Activated CD4-positive, alpha-beta memory T cell treated with anti-CD3 and anti-CD28 coated beads, Interleukin-2, amount 10 ng/mL, durations not matched to agents 7 days and 5 days (primary cell): ENCODE measurements at regions not wholly inside any gene's neighbourhood (a gene's known extent, or its start where the extent isn't known, plus 50 kb on each side); places are given as distances from the start of the nearest gene placed in this dataset.

Experiments
- CTCF ChIA-PET: fragments of 350-600 bp; sonication (Branson Sonifier 250); formaldehyde crosslinking; loops from one replicate; lab custom pipeline; 2021; ENCODE audit warnings: antibody characterized with exemption, inconsistent platforms; lab: Charles Lee
- POLR2A ChIA-PET: fragments of 350-600 bp; sonication (Branson Sonifier 250); formaldehyde crosslinking; loops from one replicate; lab custom pipeline; 2021; ENCODE audit warnings: antibody characterized with exemption; lab: Charles Lee
- DNase-seq: peaks from one replicate; pipeline ENCODE4 v3.0.0-alpha.2; 2020
- H3K27ac Mint-ChIP-seq: one replicate; pipeline ENCODE4 v1.8.0; 2021; ENCODE audit warnings: mild to moderate bottlenecking, mixed read lengths
- H3K27me3 Mint-ChIP-seq: one replicate; pipeline ENCODE4 v1.8.0; 2021; ENCODE audit warnings: mixed read lengths
- H3K36me3 Mint-ChIP-seq: one replicate; pipeline ENCODE4 v1.8.0; 2021; ENCODE audit warnings: low read depth, mixed read lengths
- H3K4me1 Mint-ChIP-seq: one replicate; pipeline ENCODE4 v1.8.0; 2021; ENCODE audit warnings: mixed read lengths
- H3K4me3 Mint-ChIP-seq: one replicate; pipeline ENCODE4 v1.8.0; 2021; ENCODE audit warnings: mild to moderate bottlenecking, mixed read lengths
- H3K9me3 Mint-ChIP-seq: one replicate; pipeline ENCODE4 v1.8.0; 2021; ENCODE audit warnings: mixed read lengths

DNA sequence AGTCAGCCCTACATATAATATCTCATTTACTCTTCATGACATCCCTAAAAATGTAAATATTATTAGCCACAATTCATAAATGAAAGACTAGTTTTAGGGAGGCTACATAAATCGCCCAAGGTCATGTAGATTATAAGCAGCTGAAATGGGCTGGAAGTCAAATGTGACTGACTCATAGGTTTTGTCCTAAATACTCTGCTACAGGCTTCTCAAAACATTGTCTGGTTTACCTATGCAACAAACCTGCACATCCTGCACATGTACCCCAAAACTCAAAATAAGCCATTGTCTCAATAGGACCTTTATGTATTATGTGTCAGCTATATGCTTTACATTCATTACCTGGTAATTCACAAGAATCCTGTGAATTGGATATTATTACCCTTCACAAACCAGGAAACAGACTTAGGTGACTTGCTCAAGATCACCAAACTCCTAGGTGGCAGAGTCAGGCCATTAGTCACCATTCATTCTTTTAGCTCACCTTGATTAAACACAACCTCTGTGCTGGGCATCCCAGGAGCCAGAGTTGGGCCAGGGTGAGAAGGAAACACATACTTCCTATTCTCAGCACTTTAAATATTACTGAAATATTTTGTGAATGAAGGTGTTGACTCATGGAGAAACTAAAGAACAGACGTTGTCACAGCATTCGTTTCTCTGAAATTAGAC is 69.4 kb upstream of the CPO start:
- H3K27ac Mint-ChIP-seq: no peak overlapping the region
- no peaks in the 10 kb centered on the region for H3K9me3 Mint-ChIP-seq
- no peak overlapping the region for H3K4me3 Mint-ChIP-seq
- DNase-seq: no peak
- CTCF ChIA-PET: no interaction called here
- peaks cover 4% of the 10 kb centered on the region for H3K27me3 Mint-ChIP-seq
- POLR2A ChIA-PET: no interaction called here
- no peaks in the 10 kb centered on the region for H3K36me3 Mint-ChIP-seq
- peaks cover 5% of the 10 kb centered on the region for H3K4me1 Mint-ChIP-seq

DNA sequence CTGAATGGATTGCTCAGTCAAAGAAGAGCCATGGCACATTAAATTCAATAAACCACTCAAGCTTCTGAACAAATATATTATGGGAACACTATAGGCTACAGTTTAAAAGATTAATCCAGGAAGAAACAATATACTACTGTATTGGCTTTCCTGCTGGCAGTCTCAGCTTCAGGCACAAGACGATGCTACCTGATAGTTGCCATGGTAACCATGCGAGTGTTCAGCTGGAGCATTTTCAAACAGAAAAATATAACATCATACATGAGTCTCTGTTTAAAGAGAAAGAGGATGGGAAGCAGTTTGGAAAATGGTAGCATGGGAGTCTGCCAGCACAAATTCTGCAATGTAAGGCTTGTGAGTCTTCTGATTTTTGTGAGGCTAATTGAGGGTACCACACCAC is 65.9 kb upstream of the CPO start:
- no peaks in the 10 kb centered on the region for H3K9me3 Mint-ChIP-seq
- no peak overlapping the region for H3K27ac Mint-ChIP-seq
- H3K4me3 Mint-ChIP-seq: no peak overlapping the region
- H3K36me3 Mint-ChIP-seq: no peaks in the 10 kb centered on the region
- H3K4me1 Mint-ChIP-seq: peaks cover 5% of the 10 kb centered on the region
- ChIA-PET CTCF (no interaction called here), POLR2A (no interaction called here)
- DNase-seq: no peak
- peaks cover 7% of the 10 kb centered on the region for H3K27me3 Mint-ChIP-seq

DNA sequence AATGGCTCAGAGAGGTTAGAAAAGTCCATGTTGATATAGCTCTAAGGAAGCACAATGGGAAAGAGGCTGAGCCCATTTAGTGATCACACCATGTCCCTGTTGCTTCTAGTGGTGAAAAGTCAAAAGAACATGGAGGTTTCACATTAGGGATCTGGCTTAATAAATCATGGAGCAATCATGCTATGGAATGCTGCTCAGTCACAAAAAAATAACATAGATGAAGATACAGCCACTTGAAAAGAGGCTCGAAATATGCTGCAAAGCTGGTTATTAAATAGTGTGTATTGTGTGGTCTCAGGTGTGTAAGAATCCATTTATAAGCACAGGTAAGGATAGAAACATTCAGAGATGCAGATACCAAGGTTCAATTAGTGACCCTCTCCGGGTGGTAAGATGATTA is 63.6 kb upstream of the CPO start:
- Mint-ChIP-seq H3K36me3 (no peaks in the 10 kb centered on the region), H3K27ac (no peak overlapping the region), H3K9me3 (no peaks in the 10 kb centered on the region), H3K4me3 (no peak overlapping the region), H3K4me1 (peaks cover 5% of the 10 kb centered on the region), H3K27me3 (peaks cover 7% of the 10 kb centered on the region)
- ChIA-PET POLR2A (no interaction called here), CTCF (no interaction called here)
- no peak for DNase-seq

DNA sequence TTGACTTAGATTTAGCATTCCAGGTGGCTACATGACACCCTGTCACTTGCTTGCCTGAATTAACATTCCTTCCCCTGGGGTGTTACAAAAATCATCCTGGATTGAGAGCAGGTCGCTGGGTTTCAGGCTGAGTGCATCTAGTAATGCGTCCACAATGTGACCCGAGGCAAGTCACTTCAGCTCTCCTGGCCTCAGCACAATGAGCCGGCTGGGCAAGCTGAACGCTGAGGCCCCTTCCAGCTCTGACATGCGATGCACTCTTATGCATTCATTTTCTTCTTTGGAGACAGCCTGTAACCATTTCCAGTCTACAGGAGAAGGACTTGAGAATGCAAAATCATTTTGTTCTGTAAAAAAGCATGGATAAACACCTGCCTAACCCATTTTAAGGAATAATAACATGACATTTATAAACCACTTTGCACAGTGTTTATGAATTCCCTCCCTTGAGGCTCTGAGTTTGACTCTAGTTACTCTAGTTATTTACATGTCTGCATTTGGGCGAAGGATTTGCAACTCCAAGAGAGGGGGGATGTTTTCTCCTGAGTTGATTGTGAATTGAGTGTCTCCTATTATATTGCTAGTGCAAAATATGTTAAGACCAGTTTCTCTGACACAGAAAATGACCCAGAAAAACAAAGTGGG is 63.0 kb upstream of the CPO start:
- POLR2A ChIA-PET: no interaction called here
- H3K4me3 Mint-ChIP-seq: no peak overlapping the region
- CTCF ChIA-PET: no interaction called here

DNA sequence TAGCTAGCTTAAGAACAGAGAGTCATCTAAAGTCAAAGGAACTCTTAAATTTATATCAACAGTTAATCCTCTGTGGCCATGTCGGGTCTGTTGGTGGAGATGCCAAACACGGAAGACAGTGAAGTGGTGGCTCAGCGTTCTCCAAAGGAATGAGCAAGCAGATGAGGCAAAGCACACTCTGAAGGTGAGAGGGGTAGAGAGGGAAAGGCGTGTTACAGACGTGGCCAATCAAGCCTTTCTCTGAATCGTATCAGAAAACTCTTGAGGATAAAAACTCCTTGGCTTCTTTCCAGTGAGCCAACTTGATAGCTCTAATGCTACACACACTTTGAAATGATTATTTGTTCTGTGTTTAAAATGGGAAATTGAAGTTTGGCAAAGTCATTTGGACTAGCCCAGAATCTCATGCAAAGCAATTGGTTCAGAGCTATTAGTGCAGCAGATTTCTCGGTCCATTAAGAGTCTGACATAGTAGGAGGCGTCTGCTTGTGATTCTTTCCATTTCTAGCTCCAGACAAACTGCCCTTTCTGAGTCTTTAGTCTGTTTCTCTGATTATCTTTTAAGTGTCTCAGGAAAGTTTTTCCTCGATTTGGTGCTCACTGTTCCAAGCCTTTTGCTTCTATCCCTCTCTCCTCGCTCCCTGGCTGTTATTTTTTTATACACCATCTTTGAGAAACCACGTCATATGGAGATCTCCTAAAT is 57.5 kb upstream of the CPO start:
- Mint-ChIP-seq H3K4me3 (no peak overlapping the region), H3K4me1 (no peaks in the 10 kb centered on the region), H3K9me3 (no peaks in the 10 kb centered on the region), H3K36me3 (no peaks in the 10 kb centered on the region), H3K27ac (no peak overlapping the region), H3K27me3 (no peaks in the 10 kb centered on the region)
- no peak for DNase-seq
- ChIA-PET CTCF (no interaction called here), POLR2A (no interaction called here)

More for the DNA sequence above, 63.0 kb upstream of the CPO start:
- Mint-ChIP-seq H3K27ac (no peak overlapping the region), H3K4me1 (peaks cover 5% of the 10 kb centered on the region), H3K9me3 (no peaks in the 10 kb centered on the region), H3K27me3 (peaks cover 7% of the 10 kb centered on the region), H3K36me3 (no peaks in the 10 kb centered on the region)
- DNase-seq: no peak

DNA sequence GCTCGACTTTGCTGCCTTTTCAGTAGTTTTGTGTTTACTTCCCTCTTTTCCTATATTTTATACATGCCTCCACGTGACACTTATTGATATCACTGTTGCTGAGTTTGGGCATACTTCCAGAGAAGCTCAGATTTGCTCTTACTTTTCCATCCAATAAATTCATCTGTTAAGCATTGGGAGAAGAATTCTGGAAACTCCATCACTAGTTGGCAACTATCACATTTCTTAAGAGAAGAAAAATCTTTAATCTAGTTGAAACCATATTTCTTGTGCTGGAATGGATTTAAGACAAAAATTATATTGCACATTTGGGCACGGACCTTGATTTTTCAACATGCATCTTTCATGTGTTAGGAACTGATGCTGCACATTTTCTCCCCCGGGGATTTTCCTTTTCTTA is 52.6 kb upstream of the CPO start:
- Mint-ChIP-seq H3K27me3 (no peaks in the 10 kb centered on the region), H3K36me3 (no peaks in the 10 kb centered on the region), H3K4me3 (no peak overlapping the region), H3K4me1 (no peaks in the 10 kb centered on the region), H3K9me3 (no peaks in the 10 kb centered on the region), H3K27ac (no peak overlapping the region)
- POLR2A ChIA-PET: no interaction called here
- DNase-seq: no peak
- CTCF ChIA-PET: no interaction called here

DNA sequence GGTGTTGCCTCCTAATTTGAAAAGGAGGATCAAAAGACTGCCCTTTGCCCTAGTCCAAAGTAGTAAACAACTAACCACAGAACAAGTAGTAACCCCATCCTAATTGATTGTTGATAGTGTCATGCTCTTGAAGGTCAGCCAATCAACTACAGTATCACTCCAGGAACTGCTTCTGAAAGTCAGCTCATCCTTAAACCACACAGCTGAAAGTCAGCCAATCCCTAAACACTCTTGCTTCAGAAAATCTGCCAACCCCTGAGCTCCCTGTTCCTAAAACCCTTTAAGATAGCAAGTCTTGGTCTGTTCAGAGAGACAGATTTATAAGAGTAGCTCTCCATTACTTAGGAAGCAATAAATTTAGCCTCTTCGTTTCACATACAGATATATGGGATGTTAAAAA is 51.6 kb upstream of the CPO start:
- Mint-ChIP-seq H3K9me3 (no peaks in the 10 kb centered on the region), H3K4me3 (no peak overlapping the region), H3K4me1 (no peaks in the 10 kb centered on the region), H3K36me3 (no peaks in the 10 kb centered on the region), H3K27me3 (no peaks in the 10 kb centered on the region), H3K27ac (no peak overlapping the region)
- no peak for DNase-seq
- POLR2A ChIA-PET: no interaction called here
- CTCF ChIA-PET: no interaction called here
